NCI-H774 (cell line): ENCODE measurements at regions not wholly inside any gene's neighbourhood (a gene's known extent, or its start where the extent isn't known, plus 50 kb on each side); places are given as distances from the start of the nearest gene placed in this dataset.

ENCODE experiments used
- DNase-seq: peaks from one replicate; lab custom pipeline; 2025; lab: John Stamatoyannopoulos, UW

DNA sequence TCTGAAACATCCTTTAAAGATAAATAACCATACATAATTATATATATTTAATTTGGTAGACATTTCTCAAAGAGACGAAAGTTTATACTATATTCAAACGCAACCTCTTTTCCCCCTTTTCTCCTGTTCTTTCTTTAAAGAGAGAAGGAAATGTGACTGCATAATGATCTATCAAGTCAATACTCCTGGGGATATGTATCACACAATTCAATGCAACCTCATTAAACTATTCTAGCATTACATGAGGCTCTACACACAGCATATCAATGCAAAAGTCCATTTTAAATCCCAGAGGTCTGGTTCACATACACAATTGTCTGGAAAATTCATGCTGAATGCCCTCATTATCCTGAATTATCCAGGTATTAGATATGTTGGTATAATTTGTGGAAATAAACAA is 330.7 kb downstream of the LMX1A start:
- no peak for DNase-seq

DNA sequence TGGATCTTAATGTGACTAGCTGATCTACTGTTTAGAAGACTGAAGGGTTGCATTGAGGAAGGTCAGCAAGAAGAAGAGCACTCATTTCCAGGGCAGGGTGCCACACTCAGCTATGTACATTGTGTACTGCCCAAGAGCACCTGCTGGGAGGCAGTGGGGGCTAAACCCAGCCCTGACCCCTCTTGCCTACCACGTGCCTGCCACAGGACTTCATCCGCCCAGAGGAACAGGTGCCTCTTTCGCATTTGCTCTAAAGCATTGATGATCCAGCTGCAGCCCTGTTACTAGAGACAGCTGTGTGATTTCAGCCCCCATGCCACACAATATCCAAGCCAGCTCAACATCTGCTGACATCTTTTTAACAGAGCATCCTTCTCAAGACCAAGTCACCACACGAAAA is 341.8 kb downstream of the LMX1A start:
- DNase-seq = no peak

DNA sequence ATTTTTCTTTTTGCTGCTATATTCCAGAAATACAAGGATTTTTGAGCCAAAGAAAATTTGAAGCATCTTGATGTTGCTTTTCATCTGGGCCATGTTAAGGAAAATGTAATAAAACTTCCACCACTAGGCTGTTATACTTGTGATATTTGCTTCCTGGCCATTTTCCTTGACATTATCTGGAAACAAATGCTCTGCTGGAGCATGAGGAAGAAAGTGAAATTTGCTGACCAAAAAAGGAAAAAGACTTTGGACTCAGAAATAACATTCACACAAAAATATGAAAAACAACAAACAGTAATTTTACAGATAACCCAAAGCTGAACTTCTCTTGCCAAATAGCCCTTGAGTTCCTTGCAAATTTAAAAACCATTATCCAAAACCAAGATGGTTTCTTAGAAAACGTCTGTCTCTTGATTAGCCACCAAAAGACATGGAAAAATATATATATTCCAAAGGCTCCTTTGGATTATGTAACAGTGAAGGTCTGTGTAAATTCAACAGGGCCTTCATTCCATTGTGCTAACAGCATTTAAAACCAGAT is 344.5 kb downstream of the LMX1A start:
- DNase-seq = no peak

DNA sequence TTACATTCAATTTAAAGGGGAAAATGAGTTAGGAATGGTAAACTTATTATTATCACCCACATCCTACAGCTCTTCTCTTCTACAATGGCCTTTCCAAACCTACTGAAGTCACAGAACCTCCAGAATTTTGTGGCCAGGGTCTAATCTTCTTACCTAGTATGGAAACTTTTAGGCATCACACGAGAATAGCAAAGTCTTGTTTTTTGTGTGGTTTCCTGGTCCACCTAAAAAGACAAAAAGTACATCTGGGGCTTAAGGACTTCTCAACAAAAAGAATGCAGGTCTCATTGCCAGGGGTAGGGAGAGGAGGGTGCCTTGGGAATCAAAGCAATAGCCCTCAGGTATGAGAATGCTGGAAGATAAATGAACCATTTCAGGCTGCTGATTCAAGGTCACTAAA is 345.3 kb downstream of the LMX1A start:
- DNase-seq = no peak

DNA sequence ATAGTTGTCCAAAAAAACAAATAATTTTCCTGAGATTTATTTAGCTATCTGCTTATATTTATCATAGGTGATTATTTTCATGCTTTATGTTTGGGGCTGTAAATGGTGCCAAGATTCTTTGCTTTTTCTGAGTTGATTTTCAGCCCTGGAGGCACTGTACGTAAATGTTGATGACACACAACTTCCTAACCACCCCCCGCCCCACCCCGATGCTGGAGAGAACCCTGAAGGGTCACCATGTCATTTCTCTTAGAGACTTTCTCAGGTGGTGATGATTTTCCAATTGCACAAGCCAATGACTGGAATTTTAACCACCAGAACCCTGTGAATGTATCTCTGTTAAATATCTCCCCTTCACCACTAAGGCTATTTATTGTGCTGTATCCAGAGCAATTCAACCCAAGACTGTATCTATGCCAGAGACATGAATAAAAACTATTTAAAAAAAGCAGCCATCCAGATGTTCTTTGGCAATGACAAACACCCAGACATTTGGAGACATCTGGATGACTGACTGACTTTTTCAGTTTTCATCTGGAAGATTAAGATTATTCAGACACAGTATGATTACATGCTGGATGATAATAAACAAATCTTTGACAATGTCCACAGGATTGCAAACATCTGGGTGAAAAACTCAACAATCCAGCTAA is 346.0 kb downstream of the LMX1A start:
- DNase-seq = no peak

DNA sequence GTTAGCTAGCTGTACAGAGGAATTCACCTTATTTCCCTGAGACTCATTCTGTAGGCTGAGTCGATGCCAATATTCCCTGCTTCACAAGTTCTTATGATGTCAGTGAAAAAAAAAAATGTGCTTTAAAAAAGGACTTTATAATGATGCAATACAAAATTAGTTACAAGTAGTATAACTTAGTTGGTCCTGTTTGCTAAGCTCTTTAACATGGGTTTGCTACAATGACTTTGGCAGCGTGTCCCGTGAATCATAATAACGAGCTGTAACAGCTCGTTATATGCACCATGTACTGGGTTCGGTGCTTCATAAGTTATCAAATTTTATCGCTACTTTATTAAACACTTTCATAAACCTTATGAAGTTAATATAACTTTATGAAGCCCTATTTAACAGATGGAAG is 349.7 kb downstream of the LMX1A start:
- DNase-seq = no peak

DNA sequence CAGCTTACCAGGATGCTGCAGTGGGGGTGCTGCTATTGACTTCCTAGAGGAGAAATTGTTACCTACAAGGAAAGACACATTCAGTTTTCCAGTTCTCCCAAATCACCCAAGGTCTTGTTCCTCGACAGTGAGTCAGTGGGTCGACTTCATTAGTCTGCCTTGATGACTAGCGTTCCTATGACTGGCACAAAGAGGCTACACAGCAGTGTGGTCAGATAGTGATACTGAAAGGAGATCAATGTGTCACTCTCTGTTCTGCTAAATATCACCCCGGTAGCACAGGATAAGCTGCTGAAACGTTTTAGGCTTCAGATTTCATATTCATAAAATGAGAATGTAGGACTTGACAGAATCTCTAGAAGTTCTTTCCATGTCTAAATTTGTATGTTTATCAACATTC is 357.4 kb downstream of the LMX1A start:
- DNase-seq = no peak

DNA sequence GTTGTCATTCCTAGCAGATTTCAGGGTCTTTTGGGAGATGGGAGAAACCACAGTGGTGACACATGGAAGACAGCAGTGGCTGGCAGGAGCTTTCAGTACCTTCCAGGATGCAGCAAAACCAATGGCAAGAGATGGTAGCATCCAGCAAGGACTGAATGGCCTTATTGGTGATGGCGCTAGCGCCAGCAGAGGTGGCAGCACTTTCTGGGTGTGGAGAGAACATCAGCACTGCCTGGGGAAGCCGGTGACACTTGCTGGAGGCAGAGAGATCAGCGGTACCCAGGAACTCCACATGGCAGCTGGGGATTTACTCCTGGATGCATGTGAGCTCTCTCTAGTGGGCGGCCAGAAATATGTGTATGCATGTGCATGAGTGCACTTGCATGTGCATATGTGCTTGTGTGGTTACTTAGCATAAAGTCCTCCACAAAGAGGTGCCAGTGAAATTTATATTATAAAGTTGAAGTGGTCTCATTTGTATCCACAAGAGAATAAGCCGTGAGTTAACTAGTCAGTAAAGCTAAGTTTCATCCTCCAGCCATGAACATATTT is 364.7 kb downstream of the LMX1A start:
- DNase-seq = no peak

DNA sequence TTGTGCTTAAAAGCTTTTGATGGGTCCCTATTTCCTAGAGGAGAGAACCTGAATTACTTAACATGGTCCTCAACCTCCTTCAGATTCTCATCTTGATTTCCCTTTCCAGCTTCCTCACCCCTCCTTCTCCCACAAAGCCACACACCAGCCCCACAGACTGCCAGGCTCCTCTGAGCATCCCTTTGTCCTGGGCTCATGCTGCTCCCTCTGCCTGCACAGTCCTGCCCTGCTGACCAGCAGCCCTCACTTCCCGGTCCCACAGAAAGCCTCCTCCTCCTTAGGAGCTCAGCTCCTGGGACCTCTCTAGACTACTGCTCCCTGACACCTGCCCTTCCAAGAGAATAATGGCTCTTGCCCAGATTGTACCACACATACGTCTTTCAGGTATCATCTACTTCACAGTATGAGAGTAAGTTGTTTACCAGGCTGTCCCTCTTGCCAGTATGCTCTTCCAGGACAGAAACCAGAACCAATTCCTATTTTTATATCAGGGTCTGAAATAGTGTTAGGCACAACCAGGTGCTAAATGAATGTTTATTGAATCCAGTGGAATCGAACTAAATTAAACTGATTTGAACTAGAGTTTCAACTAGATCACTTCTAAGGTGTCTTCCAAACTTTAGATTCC is 373.4 kb downstream of the LMX1A start:
- DNase-seq = no peak

DNA sequence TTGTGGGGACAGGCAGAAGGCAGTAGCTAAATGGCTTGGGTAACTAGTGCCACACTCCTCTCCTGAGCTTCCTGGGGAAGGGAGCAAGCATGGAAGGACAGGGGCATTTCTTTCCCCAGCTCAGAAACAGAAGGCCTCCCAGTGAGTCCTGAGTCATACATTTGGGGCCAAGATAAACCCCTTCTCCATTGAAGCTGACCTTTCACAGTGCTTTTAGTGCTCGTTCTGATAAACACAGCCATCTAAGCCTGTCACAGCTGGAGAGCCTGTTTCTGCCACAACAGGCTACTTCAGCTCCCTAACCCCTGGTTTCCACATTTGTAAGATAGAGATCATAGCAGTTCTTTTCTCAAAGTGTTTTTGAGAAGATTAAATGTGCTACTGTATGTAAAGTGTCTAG is 374.0 kb downstream of the LMX1A start:
- no peak for DNase-seq

DNA sequence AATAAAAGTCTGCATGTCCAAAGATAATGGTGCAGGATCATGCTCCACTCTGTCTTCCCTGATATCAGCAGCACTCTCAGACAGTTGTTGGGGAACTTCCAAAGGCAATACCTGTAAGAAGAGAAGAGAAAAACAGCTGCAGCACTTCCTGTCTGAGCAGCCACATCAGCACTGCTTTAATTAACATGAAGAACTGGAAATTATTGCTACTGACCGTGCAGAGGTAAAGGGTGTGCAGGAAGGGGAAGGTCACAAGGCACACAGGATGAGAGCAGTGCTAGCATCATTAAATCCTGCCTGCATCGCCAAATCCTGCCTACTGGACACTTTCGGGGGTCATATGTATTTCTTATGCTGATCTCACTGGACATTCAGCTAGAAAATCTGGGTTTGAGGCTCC is 379.0 kb downstream of the LMX1A start:
- no peak for DNase-seq

DNA sequence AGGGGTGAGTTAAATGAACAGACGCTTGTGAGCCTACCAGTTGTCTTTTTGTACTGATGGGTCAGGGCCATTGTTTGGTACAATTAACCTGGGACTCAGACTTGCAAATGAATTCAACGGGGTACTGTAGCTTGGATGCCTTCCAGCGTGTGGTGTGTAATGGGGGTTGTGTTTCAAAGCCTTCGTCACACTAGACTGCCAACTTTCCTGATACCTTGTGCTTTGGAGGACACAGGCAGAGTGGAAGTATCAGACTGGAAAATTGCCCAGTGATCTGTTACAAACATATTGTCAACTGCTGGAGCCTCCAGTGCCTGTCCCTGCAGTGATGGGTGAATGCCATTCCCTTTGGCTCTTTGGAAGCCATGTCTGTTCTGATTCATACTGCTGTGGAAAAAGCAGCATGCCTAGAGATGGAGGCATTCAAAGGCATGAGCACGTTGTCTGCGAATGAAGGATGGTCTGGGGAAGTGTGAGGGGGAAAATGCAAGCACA is 384.5 kb downstream of the LMX1A start:
- no peak for DNase-seq

DNA sequence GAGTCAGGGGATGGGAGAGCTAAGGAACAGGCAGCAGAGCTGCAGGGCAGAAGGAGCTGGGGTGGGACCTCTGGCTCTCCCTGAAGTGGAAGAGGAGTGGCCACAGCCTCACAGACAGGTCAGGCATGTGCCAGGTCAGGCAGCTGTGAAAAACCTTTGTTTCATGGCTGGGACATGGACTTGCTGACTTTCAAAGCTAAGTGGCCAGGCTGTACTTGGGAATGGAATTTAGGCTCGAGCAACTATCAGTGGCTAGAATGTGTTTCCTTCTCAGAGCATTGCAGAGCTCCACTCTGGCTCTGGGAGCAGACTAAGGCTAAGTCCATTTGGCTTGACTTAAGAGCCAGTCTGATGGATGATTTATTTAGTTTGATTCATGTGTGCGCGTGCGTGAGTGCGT is 385.1 kb downstream of the LMX1A start:
- DNase-seq = no peak

DNA sequence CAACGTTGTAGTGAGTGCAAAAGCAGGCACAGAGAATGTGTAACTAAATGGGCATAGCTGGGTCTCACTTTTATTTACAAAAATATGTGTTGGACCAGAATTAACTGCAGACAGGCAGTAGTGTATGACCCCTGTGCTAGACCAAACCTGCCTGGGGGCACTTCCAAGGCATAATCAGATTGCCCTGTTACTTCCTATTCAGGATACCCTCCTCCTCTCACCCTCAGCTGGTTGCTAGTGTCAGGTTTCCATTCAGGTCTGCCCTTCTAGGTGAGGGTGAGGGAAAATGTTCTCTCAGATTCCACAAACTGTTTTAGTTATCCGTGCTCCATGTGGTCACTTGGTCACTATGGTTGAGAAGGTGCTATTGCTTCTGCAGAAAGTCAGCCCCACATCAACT is 387.3 kb downstream of the LMX1A start:
- no peak for DNase-seq

DNA sequence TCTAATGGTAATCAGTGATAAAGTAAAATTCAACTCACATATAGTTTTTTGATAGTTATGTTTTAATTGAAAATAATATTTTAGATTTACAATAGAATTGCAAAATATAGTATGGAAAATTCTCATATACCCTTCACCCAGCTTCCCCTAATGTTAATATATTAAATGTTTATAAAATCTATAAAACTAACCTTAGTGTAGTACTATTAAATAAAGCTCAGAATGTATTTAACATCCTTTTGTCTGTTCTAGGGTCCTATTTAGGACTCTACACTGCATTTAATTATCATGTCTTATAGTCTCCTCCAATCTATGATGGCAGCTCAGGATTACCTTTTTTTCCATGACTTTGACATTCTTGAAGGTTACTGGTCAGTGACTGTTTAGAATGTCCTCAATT is 389.2 kb downstream of the LMX1A start:
- no peak for DNase-seq

DNA sequence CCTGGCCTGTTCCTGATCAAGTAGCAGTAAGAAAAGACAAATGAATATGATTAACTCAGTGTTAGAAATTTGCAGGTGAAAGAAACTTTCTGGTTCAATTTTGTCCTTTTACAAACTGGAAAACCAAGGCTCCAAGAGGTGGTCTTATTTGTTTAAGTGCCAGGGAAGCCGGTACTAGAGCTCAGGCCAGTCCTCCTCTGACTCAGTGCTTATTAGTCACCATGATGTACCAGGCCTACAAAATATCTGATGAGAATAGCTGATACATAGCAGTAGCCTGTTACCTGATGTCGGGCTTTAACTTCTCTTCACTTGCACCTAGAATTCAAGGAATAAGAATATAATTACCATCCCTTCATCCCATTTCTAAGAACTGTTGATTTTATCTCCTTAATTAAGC is 394.8 kb downstream of the LMX1A start:
- DNase-seq = no peak

DNA sequence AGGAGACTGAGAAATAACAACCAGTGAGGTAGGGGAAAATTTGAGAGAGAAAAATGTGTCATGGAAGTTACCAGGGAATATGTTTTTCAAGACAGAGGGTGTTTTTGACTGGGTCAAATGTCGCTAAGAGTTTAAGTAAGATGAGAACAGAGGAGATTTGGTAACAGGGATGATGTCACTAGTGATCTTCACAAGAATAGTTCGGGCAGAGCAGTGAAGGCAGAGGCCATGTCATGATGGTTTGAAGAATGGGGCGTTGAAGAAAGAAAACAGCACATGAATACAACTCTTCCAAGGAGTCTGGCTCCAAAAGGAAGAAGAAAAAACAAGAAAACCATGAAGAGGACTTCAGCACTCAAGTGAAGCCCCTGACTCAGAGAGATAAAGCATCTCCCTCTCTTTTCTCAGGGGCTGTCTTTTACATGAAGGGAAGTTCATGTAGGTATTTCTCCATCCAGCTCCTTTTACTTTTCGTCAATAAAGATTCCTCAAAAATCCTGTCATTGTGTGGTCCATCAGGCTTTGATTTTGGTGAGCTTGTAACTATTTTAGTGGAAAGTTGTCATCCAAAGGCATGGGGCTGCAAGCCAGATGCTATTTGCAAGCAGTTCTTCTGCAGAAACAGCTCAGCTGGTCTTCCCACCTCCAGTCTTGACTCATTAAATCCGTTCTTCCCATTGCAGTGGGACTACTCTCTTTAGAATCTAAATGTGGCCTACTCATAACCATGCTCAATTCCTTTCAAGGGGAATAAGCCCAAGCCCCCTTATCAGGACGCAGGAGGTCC is 397.3 kb downstream of the LMX1A start:
- DNase-seq = no peak

DNA sequence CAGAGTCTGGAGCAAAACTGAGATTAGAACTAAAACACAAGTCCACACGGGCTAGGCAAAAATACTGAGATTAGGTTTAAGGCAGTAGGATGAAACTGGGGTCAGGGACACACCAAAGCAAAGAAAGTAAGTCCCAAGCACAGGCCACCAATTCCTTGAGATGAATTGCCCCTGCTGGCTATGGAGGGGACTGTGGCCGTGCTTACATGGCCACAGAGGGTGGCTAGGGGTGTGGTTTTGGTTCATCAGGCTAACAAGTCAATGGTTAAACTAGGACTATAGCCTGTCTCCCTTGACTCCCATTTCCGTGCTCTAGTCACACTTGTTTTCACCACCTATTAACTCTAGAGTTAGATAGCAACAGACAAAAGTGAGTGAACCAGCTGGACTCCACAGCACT is 394.8 kb downstream of the PBX1 start:
- DNase-seq = no peak

DNA sequence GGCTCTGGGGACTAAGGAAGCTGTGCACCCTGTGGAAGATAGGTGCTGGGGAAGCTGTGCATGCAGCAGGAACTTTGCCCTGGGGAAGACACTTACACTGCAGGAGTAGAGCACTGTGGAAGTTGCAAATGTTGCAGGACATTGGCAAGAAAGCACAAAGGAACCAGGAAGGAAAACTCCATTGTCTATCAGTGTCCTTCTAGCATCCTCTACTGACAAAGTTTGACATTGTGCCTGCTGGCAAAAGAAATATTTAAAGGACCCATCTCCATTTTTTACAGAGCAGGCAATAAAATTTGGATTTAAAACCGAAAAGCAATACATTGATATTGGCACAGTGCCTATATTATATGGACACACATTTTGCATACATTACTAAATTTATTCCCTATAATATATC is 394.1 kb downstream of the PBX1 start:
- no peak for DNase-seq

DNA sequence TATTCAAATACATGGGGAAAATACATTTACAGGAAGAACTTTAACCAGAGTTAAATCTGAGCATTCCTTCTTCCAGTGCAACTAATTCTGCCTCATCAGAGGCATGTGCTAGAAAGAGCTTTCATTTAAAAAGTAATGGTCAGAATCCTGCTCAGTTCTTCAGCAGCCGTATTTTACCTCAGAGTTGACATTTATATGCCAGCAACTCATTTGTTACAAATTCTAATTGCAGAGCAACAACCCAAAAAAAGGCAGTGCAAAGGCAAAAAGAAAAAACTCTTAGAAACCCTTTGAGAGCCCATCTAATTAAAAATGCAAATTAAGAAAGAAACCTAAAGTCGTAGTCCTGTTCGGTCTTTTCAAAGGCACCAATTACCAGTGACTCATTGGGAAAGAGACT is 392.5 kb downstream of the PBX1 start:
- DNase-seq = no peak

DNA sequence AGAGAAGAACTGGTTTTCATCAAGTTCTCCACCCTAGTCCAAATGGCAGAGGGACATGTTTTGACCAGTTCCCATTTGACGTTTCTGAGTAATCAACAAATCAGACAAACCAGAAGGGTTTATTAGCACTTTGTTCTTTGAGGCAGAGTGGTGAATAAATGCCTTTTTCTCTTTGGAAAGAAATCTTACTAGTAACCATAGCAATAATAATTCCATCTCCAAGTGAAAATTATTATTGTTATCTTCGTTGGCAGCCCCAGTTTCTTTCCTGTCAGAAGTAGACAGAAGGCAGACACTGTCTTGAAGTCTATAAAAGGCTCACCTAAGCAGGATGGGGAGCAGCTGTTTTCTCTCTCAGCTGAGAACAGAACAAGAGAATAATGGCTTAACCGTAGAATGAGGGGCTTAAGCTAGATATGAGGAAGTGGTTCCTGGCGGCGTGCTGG is 391.6 kb downstream of the PBX1 start:
- no peak for DNase-seq

DNA sequence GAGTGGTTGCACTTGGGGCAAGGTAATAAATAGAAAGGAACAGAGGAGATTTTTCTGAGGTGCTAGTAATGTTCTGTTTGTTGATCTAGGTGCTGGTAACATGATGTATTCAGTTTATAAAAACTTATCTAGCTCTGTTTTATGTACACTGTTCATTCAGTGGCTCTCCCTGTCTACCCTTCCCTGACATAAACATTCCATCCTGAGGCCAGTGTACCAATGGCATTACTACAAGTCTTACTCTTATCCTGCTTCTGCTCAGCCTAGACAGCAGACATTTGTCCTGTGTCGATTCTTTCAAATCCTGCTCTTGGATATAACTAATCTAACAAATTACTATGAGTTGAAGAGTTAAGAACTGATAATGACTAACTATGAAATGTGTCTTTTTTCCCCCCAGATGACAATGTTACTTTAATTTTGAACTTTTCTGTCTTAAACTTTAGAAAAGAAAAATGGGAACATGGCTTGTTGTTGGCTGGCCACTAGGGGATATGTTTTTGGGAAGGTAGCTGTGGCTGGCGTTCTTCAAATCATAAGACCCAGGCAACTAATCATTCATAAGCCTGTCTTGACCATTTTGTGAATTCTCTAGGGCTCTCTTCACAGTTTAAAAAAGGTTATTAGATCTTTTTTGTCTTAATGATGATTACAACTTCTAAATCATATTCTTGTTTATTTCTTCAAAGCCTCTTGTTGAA is 390.9 kb downstream of the PBX1 start:
- no peak for DNase-seq
